GM18507 (cell line): ENCODE measurements at regions not wholly inside any gene's neighbourhood (a gene's known extent, or its start where the extent isn't known, plus 50 kb on each side); places are given as distances from the start of the nearest gene placed in this dataset.
"Not testable (repeated sequence)": the region's sequence is repeated elsewhere in the genome, so short reads cannot be mapped to it uniquely, and the experiment has no call there.

Experiments
- DNase-seq: peaks from one replicate; pipeline ENCODE4 v3.0.0; 2011; ENCODE audit warnings: low read depth; ENCODE audit not compliant: insufficient read length; ENCODE audit errors: extremely low spot score
- FAIRE-seq: peaks from 2 replicates; lab custom pipeline; 2011; peaks lifted over from hg19 to GRCh38; lab: Jason Lieb, UNC

DNA sequence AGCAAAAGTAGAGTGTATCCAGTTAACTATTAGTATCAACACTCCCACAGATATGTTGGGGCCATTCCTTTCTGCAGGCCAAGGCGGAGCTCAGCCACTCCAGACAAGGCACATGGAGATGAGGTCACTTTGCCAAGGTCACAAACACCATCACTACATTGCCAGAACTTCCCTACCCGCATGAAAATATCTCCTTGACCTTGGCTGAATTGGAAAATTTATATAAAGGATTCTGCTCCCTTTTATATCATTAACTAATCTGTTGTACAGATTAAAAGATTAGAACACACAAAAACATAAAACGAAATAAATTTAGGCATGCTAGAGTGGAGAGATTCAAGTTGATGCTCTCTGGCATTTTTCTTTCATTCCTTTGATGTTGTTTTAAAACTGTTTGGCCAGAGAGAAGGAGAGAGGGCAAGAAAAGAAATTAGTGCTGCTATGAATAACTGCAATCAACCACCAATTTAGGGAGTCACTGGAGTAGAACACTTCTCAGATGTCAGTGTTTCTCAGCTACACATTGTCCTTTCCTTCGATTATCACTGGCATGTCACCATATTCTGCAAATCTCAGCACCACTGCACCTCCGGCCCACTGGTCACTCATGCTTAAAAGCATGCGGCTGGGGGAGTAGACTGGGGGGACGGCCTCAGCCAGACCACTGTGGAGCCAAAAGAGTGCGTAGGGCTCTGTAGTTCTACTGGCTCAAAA is 78.7 kb upstream of the ATP1B1 start:
- FAIRE-seq (peak; percentile 96), DNase-seq (peak; percentile 14)

DNA sequence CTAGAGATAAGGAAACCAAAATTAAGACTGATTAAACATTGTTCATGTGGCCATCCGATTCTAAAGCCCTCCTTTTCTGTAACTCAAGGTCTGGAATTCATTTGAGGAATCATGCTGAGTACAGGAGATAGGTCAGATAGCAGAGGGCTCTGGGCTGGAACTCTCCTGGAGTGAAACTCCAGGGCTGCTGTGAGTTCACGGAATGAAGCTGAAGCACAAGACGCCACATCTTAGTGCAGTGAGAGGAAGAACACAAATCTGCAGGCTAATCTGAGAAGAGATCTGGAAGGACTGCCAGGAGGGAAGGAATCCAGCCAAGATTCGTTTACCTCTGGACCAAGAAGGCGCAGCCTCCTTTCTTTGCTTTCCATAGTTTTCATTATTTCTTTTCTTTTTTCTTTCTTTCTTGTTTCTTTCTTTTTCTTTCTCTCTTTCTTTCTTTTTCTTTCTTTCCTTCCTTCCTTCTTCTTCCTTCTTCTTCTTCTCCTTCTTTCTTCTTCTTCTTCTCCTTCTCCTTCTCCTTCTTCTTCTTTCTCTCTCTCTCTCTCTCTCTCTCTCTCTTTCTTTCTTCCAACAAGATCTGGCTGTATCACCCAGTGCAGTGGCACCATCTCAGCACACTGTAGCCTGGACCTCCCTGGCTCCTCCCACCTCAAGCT is 74.8 kb upstream of the ATP1B1 start:
- DNase-seq: no peak
- no peak for FAIRE-seq

GRCh38 chr1:169041366-169041765 is 65.1 kb upstream of the ATP1B1 start:
- FAIRE-seq (no peak), DNase-seq (no peak)

DNA sequence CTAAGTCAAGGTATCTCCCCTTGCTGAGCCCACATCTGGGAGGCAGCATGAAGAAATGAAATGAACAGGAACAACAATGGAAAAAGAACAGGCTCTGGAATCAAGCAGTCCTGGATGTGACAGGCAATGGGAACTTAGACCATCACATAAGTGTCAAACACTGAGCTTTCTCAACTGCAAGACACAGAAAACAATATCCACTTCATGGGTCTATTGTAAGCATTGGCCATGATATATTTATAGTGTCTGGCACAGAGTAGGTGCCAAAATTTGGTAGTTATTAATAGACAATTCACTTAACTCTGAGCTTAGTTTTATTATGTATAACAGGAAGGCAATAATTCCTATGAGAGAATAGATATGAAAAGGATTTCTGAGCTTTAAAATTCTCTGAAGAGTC is 64.1 kb upstream of the ATP1B1 start:
- DNase-seq: no peak
- FAIRE-seq: no peak

GRCh38 chr1:169043823-169044222 is 62.7 kb upstream of the ATP1B1 start:
- FAIRE-seq: no peak
- DNase-seq: no peak

GRCh38 chr1:169044296-169044695 is 62.2 kb upstream of the ATP1B1 start:
- DNase-seq (peak; percentile 26), FAIRE-seq (peak; percentile 99)

DNA sequence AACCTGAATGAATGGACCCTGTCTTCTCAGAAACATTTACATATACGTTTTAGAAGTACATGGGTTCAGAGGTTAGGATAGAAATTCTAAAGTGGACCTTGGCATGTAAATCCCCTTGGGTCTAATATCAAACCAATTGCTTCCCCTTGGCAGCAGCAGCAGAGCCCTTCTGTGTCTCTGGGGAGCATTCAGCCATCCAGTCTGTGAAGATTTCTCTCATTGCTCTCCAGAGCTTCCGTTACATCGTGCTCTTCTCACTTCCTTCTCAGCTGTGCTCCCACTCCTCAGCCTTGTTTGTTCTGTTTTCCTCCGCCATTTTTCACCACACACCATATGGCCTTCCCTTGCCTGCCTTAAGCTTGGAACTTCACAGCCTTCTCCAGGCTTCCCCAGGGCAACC is 61.5 kb upstream of the ATP1B1 start:
- FAIRE-seq: no peak
- DNase-seq: no peak

DNA sequence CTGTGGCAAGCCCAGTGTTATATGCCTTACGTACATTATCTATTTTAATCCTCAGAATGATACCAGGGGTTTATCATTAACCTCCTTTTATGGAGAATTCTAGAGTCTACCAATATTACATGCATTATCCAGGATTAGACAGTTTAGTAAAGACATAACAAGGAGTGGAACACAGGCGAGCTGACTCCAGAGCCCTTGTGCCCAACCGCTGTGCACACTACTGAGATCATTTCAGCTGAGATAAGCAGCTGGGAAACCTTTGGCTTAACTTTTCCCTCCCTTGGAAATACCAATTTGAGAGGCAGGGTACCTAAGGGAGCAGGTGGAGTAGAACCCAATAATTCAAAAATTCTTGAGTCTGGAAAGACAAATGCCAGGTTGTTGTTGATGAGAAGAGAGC is 59.8 kb upstream of the ATP1B1 start:
- DNase-seq: no peak
- peak; percentile 5 for FAIRE-seq

- FAIRE-seq: peak; percentile 85
These were observed 59.4 kb upstream of the ATP1B1 start for GRCh38 chr1:169047074-169047473.

GRCh38 chr1:169048043-169048442 is 58.4 kb upstream of the ATP1B1 start:
- DNase-seq (no peak), FAIRE-seq (peak; percentile 38)

More at GRCh38 chr1:169047074-169047473, 59.4 kb upstream of the ATP1B1 start:
- DNase-seq: no peak

GRCh38 chr1:169049258-169049938 is 57.1 kb upstream of the ATP1B1 start:
- FAIRE-seq (peak; percentile 73), DNase-seq (no peak)

- DNase-seq (no peak), FAIRE-seq (peak; percentile 49)
These were observed 55.3 kb upstream of the ATP1B1 start for GRCh38 chr1:169051171-169051570.

DNA sequence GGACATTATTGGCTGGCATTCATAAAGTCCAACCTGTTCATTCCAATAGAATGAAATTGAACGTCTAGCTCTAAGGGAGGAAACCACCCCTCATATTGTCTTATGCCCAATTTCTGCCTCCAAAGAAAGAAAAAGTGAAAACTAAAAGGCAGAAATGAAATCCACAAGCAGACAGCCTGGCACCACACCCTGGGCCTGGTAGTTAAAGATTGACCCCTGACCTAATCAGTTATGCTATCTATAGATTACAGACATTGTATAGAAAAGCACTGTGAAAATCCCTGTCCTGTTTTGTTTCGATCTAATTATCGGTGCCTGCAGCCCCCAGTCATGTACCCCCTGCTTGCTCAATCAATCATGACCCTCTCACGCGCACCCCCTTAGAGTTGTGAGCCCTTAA is 54.3 kb upstream of the ATP1B1 start:
- FAIRE-seq: peak; percentile 68
- DNase-seq: not testable (repeated sequence)

GRCh38 chr1:169052727-169053126 is 53.8 kb upstream of the ATP1B1 start:
- no peak for FAIRE-seq
- DNase-seq: no peak

GRCh38 chr1:169053196-169053595 is 53.3 kb upstream of the ATP1B1 start:
- peak; percentile 24 for FAIRE-seq

More at GRCh38 chr1:169053196-169053595, 53.3 kb upstream of the ATP1B1 start:
- DNase-seq: no peak
